Psoas muscle (tissue), 7 donors: ENCODE measurements at regions not wholly inside any gene's neighbourhood (a gene's known extent, or its start where the extent isn't known, plus 50 kb on each side); places are given as distances from the start of the nearest gene placed in this dataset.

Experiments used
- ATAC-seq, 4 donors: fragments of 200-7000 bp; cut with Tn5 transposase; one replicate each; pipeline ENCODE4 v1.9.1; 2020; ENCODE audit warnings: moderate library complexity in 3 of 4, mild to moderate bottlenecking in 2 of 4
- DNase-seq, 2 donors: peaks; one replicate each; pipeline ENCODE4 v3.0.0-alpha.2; 2020
- H3K27ac ChIP-seq: fragments of 200-600 bp; one replicate; pipeline ENCODE4 v1.8.0; 2022
- H3K27me3 ChIP-seq, 3 donors: fragments of 200-600 bp in 1 of 3; one replicate each; pipeline versions ENCODE4 v1.6.1 to v1.8.0; 2013 to 2022; ENCODE audit warnings: low read length in 2 of 3, mild to moderate bottlenecking in 2 of 3, moderate library complexity in 1 of 3; ENCODE audit not compliant: insufficient read depth in 3 of 3
- H3K36me3 ChIP-seq, 2 donors: fragments of 200-600 bp in 1 of 2; one replicate each; pipeline versions ENCODE4 v1.6.1 to v1.8.0; 2013 to 2022; ENCODE audit warnings: low read depth in 1 of 2, mild to moderate bottlenecking in 1 of 2, moderate library complexity in 1 of 2; ENCODE audit not compliant: insufficient read depth in 1 of 2
- H3K4me1 ChIP-seq: fragments of 200-600 bp; one replicate; pipeline ENCODE4 v1.8.0; 2022
- H3K4me3 ChIP-seq: fragments of 200-600 bp; one replicate; pipeline ENCODE4 v1.8.0; 2022; ENCODE audit warnings: mild to moderate bottlenecking
- H3K9me3 ChIP-seq: fragments of 200-600 bp; one replicate; pipeline ENCODE4 v1.8.0; 2022
- WGBS, 3 donors: extraction: QIAGEN DNeasy Blood & Tissue Kit; methylation state at CpG; one replicate each; pipeline versions ENCODE4 v1.1.6 to v1.1.7; 2013; 5-methylcytosine and 5-hydroxymethylcytosine counted together
- intact Hi-C, 2 donors: fragments of 100-400 bp; cut with DNase I; formaldehyde crosslinking; loops; one replicate each; pipeline versions ENCODE4 v1.11.0 to v1.14.2; 2022
- TF ChIP-seq, protein P1 (sequence below): fragments of 200-600 bp; IDR thresholded peaks from one replicate; pipeline ENCODE4 v1.8.0; 2022; ENCODE audit warnings: antibody characterized with exemption
- donor health status: healthy with polysubstance abuse.
- donor health status: DM: no; HTN: no; CAD: no; lungs with moderate emphysema.
- donor health status: Bipolar disorder and iron deficiency.
- donor health status: healthy.
- donor health status: DM: yes; HTN: yes; CAD: no.
- donor health status: DM: no; HTN: no; CAD: no.
- donor health status: DM: yes; HTN: yes; CAD: no.

DNA sequence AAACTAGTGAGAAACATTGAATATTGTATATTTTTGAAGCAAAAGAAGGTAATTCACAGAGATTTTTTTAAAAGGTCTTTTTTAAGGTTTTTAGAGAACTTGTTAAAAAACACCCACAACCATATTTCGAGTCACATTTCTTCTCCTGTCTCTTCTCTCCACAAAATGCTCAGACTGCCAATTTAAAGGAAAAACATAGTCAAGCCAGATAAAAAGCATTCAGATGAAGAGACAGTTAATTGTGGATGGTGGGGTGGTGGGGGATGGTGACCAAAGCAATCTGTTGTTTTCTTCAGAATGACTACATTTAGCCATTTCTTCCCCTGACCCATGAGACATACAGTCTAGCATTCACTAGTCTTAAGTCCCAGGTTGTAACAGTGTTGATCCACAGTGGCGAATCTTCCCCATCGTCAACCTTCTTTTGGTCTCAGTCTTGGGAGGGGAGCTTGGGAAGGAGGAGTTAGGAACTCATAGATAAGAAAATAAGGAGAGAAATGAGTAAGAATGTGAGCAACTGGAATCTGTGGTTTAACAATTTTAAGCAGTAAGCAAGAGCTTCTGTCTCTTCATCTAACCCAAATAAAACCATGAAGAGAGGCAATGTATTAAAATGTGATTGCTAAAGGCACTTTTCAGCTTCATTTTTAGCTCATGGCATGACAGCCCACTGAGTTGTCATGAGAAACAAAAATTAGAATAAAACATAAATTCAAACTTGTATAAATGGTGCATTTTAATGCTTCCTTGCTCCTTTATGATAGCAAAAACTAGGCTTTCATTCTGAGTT lies 413.7 kb upstream of the FSHR start:
- intact Hi-C loops: no loop called here
- Histone ChIP-seq H3K27ac (no peak overlapping the region), H3K27me3 (no peaks in the 10 kb centered on the region), H3K36me3 (no peaks in the 10 kb centered on the region), H3K4me1 (no peaks in the 10 kb centered on the region), H3K9me3 (no peaks in the 10 kb centered on the region), H3K4me3 (no peak overlapping the region)
- DNase-seq (no peak), ATAC-seq (no peak)
- TF ChIP-seq, protein P1, sequence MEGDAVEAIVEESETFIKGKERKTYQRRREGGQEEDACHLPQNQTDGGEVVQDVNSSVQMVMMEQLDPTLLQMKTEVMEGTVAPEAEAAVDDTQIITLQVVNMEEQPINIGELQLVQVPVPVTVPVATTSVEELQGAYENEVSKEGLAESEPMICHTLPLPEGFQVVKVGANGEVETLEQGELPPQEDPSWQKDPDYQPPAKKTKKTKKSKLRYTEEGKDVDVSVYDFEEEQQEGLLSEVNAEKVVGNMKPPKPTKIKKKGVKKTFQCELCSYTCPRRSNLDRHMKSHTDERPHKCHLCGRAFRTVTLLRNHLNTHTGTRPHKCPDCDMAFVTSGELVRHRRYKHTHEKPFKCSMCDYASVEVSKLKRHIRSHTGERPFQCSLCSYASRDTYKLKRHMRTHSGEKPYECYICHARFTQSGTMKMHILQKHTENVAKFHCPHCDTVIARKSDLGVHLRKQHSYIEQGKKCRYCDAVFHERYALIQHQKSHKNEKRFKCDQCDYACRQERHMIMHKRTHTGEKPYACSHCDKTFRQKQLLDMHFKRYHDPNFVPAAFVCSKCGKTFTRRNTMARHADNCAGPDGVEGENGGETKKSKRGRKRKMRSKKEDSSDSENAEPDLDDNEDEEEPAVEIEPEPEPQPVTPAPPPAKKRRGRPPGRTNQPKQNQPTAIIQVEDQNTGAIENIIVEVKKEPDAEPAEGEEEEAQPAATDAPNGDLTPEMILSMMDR: no peak
- WGBS, 3 donors: 79 to 89% (median 82%) methylated on average over 3 of the region's 3 CpGs

DNA sequence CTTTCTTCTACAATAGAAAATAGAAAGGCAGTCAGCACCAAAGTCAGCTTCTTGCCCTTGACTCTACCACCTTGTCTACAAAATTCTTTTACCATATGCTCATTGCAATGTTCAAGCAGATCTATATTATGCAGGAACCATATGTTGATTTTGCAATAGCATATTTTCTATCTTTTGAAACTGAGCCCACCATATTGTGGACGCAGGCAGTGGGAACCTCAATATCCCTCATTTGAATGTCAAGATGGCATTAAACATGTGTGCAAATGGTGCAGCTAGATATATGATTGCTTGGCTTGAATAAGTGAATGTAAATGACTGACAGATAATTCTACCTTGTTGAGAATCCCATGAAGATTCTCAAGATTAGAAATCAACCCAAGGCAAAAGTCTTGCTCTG lies 412.7 kb upstream of the FSHR start:
- TF ChIP-seq, protein P1: no peak
- Histone ChIP-seq H3K9me3 (no peaks in the 10 kb centered on the region), H3K27me3 (no peaks in the 10 kb centered on the region), H3K36me3 (no peaks in the 10 kb centered on the region), H3K4me3 (no peak overlapping the region), H3K27ac (no peak overlapping the region), H3K4me1 (no peaks in the 10 kb centered on the region)
- intact Hi-C loops: no loop called here
- 41 to 81% (median 81%) methylated on average over 1 of the region's 1 CpG for WGBS, 3 donors
- ATAC-seq: no peak
- no peak for DNase-seq

DNA sequence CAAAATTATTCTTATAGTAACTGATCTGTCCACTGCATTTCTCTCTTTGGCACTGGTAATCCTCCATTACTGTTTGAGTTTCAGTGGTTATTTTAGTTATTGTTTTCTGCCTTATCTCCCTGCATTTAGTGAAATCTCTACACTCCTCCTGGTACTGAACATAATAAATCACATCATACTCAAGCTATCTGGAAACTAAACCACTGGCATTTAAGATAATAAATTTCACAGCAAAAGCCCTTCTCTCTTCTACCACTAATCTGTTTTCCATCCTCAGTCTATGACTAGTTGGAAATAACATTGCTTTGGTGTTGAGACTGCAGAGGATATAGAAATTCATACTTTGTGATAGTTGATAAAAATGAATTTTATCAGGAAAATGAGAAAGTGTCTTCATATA lies 399.3 kb upstream of the FSHR start:
- Histone ChIP-seq H3K36me3 (no peaks in the 10 kb centered on the region), H3K4me3 (no peak overlapping the region)
- TF ChIP-seq, protein P1: no peak

DNA sequence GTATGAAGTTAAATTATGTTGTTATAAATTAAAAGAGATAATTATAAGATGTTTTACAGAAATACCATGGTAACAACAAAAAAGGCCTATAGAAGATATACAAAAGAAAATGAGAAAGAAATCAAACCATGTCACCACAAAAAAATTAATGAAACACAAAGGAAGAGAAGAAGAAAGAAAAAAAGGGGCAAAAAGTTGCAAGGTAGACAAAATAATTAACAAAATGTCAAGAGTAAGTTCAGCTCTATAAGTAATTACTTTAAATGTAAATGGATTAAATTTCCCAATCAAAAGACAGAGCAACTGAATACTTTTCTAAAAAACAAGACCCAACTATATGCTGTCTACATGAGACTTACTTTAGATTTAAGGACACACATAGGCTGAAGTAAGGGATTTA lies 378.4 kb upstream of the FSHR start:
- Histone ChIP-seq H3K9me3 (peaks cover 2% of the 10 kb centered on the region), H3K36me3 (no peaks in the 10 kb centered on the region), H3K4me3 (no peak overlapping the region), H3K27me3 (no peaks in the 10 kb centered on the region), H3K4me1 (no peaks in the 10 kb centered on the region), H3K27ac (no peak overlapping the region)
- ATAC-seq (no peak), DNase-seq (no peak)
- intact Hi-C loops: no loop called here
- TF ChIP-seq, protein P1: no peak

More for the DNA sequence above, 399.3 kb upstream of the FSHR start:
- Histone ChIP-seq H3K27me3 (no peaks in the 10 kb centered on the region), H3K4me1 (no peaks in the 10 kb centered on the region), H3K9me3 (no peaks in the 10 kb centered on the region), H3K27ac (no peak overlapping the region)
- ATAC-seq (no peak), DNase-seq (no peak)
- intact Hi-C loops: no loop called here
